Astrocyte (in vitro differentiated cells and primary cell): ENCODE measurements at regions not wholly inside any gene's neighbourhood (a gene's known extent, or its start where the extent isn't known, plus 50 kb on each side); places are given as distances from the start of the nearest gene placed in this dataset.

Experiments used
- CTCF ChIP-seq: IDR thresholded peaks from 2 replicates; pipeline ENCODE4 v1.5.1; 2011; ENCODE audit warnings: low read depth, mild to moderate bottlenecking, inconsistent platforms, low read length, moderate library complexity; ENCODE audit not compliant: insufficient read depth
- EZH2 ChIP-seq: IDR thresholded peaks from 2 replicates; pipeline ENCODE4 v1.6.1; 2012; ENCODE audit warnings: mild to moderate bottlenecking, low read length, inconsistent platforms; ENCODE audit not compliant: insufficient read depth

- no peak for TF ChIP-seq CTCF
- no peak for TF ChIP-seq EZH2
Measured at GRCh38 chr20:52780462-52780861, 191.7 kb upstream of the TSHZ2 start.
